Activated T-cell treated with anti-CD3 and anti-CD28 coated beads, Interleukin-2, amount 50 U/mL, for 48 hours (primary cell): ENCODE measurements at regions not wholly inside any gene's neighbourhood (a gene's known extent, or its start where the extent isn't known, plus 50 kb on each side); places are given as distances from the start of the nearest gene placed in this dataset.

Source experiments
- DNase-seq, 2 experiments: peaks; one replicate each; pipeline ENCODE4 v3.0.0-alpha.2; 2020

DNA sequence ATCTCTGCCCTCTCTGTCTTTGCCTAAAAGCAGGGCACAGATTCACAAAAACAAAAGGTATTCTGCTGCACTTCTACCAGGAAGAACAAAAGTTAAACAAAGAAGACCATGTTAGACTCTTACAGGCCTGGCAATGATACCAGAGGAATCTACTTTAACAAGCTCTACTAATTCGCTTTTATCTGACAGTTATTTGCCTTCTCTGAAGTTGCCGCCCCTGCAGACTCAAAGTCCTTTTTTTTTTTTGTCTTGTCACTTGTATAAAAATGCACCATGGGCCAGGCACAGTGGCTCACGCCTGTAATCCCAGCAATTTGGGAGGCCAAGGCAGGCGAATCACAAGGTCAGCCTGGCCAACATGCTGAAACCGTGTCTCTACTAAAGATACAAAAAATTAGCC is 176.5 kb upstream of the UBL3 start:
- no peak for DNase-seq

- DNase-seq = no peak
Measured at GRCh38 chr13:30026093-30026492, 175.7 kb upstream of the UBL3 start.

DNA sequence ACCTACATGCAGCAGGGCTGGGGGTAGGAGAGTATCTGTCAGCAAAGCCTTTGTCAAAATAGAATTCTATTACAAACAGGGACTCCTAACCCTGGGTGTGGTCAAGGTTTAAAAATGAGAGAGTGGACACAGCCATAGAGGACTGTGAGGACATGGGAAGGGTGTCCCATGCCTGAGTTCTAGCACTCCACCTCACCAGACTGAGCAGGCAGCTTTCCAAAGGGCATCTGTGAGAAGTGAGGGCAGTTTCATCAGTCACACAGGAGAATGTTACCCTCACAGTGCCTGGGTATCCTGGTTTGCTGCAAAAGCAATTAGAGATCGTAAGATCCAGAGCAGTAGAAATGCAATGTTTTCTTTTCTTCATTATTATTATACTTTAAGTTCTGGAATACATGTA is 174.9 kb upstream of the UBL3 start:
- DNase-seq = no peak

DNA sequence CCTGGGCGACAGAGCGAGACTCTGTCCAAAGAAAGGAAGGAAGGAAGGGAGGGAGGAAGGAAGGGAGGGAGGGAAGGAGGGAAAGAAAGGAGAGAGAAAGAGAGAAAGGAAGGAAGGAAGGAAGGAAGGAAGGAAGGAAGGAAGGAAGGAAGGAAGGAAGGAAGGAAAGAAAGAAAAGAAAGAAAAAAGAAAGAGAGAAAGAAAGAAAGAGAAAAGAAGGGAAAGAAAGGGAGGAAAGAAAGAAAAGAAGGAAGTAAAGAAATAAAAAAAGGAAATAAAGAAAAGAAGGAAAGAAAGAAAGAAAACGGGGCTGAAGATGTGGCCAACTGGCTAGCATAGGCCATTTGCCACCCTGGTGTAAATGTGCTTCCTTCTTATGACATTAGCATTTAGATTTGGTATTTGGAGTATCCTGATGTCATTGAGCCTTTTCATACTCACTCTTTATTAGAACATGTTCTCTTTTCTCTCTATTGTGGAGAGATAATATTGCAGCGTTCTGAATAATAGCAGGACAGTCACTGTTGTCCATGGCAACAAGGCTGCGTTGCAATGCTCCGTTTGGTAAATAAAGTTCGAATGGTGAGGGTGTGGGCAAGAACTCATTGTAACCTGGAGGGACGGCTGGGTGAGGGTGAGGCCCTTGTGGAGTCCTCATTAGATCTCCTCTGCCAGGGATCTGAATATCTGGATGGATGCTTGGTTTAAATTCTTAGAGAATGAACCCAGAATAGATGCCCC is 173.9 kb upstream of the UBL3 start:
- no peak for DNase-seq

DNA sequence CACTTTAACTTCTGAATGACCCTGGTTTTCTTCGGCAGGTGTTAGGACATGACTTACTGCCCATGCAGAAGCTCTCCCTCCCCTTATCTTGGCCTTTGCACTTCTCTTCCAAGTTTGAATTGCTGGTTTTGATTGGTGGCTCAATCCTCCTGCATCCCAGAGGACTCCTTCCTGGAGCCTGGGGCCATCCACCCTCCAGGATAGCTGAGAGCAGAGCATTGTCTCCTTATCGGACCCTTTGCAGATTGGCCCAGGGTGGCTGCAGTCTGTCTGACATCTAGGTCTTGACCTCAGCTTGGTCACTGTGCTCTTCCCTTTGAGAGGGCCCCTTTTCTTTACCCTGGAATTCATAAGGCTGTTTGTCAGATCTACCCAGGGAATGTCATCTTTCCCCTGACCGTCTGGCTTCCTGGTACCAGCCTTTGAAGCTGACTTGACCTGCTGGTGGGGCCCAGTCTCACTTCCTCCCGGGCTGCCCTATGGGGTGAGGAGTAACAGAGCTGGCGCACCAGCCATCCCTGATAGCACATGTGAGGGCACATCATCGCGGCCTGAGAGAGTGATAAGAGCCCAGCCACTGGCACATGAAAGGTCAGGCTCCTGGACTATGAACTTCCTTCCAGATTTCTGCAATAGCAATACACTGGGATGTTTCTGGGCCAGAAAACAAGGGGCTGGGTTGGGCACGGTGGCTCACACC is 172.9 kb upstream of the UBL3 start:
- no peak for DNase-seq

DNA sequence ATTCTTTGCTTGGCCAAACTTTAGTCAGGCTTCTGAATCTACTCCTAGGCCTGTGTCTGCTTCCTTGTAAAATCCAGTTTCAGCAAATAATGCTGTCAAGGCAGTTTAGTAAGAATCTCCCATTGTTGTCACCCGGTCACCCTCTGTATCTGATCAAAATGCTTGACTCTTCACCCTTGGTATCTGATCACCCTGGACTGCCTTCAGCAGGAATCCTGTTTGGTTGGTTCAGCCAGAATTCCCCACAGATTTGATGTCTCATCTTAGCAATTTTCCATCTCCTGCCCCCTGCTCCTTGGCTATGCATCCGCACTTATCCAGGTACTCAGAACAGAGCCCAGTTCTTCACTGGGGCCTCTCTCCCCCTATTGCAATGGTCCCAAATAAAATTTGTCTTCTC is 172.4 kb upstream of the UBL3 start:
- no peak for DNase-seq

GRCh38 chr13:30022256-30022655 is 171.8 kb upstream of the UBL3 start:
- DNase-seq = no peak

DNA sequence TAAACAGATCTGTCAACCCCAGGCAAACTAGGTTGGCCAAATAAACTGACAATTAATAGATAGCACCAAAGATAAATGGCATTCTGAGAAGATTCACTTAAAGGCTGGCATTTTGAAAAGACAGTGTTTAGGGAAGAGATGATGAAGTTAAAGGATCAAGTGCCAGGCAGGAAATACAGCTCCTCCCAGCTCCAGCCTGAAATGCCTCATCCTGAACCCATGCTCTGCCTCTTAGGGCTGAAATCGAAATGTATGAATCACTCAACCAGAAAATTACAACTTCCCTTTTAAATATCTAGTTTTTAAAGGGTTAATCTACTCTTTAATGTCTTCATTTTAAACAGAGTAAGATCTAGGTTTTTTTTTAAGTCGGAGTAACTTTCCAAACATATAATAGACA is 171.2 kb upstream of the UBL3 start:
- DNase-seq = no peak

DNA sequence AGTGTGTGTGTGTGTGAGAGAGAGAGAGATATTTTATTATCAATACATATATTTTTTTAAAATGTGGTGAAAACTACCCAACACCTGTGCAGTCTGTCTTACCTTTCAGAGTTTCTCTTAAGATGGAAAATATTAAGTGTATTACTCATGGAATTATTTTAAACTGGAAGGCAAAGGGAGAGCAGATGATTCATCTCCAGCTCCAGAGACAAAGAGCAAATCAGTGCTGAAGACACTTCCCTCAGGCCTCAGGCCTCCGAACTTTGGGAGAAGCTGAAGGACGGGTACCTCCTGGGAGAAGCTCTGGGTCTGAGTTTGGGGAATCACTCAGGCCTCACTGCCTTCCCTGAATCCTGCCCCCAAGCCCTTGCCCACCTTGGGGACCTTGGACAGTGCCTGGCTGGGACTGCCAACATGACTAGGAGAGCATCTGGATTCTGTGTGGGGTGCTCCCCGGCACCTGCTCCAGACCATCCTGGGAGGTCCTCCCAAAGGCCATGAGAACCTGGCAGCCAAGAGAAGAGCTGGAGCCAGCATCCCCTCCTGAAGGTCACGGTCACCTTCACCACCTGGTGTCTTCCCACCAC is 170.4 kb upstream of the UBL3 start:
- DNase-seq = no peak

DNA sequence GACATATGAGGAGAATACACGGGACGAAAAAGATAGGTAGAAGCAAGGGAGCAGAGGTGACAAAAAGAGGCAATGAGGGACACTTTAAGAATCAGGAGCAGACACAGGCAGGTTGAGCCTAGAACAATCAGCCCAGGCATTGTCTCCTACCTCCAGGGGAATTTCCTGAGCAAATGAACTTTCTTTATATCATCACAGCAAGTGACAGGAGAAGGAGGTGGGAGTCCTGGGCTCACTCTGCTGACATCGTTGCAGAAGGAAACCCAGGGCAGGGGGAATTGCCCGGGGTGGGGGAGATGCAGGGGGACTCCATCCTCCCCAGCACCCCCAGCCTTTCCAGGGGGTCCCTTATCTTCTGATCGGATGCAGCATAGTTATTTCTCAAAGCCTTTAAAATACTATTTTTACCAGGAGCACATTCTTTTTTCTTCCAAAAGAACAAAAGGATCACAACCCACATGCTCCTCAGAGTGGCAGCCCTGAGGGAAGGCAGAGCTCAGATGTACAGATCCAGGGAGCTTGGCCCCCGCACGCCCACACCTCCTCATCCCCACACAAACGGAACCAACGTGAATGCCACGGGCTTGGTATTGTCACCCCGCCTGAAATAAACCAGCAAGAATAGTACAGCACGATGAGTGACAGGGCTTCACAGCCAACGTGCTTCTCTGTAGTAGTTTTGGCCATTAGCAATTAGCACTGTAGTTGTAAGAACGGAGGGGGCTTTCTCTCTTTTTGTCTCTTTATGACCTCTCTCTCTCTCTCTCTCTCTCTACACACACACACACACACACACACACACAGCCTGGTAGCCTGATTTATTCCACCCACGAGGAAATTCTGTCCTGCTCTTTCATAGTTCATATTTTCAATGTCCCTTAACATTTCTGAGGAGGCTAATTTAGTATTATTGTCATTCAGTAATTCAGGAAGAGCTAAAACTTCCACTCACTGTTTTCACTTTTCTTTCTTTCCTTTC is 169.5 kb upstream of the UBL3 start:
- no peak for DNase-seq

DNA sequence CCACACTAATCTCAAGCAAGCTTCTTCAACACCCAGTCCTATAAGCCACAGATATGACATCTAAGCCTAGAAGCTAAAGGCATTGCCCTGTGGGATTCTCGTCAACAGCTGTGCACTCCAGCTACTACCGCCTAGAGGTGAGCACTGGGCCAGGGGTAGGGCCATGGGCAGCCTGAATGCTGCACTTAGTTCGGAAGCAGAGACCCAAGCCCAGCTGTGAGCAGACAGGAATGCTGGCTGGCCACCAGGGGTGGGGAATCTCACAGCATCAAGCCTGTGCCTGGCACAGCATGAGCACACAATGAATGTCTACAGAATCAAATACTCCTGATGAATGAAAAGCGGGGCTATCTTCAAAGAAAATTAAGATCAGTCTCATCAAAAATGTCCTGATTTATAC is 167.5 kb upstream of the UBL3 start:
- no peak for DNase-seq

DNA sequence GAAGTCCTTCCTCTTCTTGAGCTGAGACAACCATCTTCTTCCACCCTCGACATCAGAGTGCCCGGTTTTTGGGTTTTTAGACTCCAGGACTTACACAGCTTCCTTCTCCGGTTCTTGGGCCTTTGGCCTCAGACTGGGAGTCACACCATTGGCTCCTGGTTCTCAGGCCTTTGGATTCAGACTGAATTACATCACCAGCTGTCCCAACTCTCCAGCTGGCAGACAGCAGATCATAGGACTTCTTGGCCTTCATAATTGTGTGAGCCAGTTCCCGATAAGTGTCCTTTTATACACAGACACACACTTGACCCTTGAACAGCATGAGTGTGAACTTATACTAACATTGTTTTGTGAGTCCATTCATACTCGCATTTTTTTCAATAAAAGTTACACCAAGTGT is 166.0 kb upstream of the UBL3 start:
- no peak for DNase-seq

GRCh38 chr13:30009411-30009810 is 159.0 kb upstream of the UBL3 start:
- no peak for DNase-seq

- DNase-seq = no peak
Measured at GRCh38 chr13:30006246-30006645, 155.8 kb upstream of the UBL3 start.

GRCh38 chr13:30004204-30004603 is 153.8 kb upstream of the UBL3 start:
- no peak for DNase-seq

DNA sequence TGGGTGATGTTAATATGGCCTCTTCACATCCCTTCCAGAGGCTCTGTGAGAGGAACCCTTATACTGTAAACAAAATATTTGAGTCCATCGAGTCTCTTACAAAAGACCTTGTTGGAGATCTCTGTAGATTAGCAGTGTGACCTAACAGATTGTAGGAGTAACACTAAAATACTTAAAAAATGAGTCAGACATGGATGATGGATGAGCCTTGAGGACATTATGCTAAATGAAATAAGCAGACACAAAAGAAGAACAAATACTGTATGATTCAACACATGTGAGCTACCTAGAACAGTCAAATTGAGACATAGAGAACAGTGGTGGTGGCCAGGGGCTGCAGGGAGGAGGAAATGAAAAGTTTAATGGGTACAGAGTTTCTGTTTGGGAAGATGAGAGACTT is 152.2 kb upstream of the UBL3 start:
- no peak for DNase-seq

GRCh38 chr13:30000370-30000765 is 150.0 kb upstream of the UBL3 start:
- DNase-seq = no peak

DNA sequence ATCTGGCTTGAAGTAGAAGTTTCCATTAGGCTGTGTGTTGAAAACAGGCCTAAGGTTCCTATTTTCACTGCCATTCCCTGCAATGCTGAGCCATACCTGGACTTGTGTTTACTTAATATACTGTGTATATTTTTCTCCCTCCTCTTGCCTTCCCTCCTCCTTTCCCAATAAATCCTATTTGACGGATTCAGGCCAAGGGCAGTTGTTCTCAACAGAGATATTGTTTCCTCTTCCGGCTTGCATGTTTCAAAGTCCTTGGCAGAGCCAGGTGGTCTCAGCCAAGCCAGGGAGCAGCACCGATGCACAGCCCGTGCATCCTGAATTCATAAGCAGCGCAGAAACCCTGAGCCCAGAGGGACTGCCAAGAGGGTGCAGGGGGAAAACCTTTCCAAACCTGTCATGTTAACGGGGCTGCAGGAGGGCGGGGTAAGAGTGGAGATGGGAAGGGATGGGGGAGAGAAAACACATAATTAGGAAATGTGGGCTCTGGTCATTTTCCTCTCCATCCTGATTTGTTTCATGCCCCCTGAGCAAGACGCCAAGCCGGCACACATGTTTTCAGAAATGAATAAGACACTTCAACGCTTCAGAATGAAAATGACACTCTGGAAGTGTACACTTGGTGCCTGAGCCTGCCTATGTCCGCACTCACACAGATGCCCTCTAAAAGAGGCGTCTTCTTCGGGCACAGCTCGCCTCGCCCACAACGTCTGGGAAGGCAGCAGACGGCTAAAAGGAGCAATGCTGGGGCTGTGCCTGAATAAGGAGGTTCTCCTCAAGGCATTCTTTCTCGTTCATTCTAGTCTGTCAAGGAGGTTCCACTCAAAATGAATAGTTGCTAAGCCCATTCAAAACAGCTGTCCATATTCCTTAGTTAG is 149.3 kb upstream of the UBL3 start:
- no peak for DNase-seq

DNA sequence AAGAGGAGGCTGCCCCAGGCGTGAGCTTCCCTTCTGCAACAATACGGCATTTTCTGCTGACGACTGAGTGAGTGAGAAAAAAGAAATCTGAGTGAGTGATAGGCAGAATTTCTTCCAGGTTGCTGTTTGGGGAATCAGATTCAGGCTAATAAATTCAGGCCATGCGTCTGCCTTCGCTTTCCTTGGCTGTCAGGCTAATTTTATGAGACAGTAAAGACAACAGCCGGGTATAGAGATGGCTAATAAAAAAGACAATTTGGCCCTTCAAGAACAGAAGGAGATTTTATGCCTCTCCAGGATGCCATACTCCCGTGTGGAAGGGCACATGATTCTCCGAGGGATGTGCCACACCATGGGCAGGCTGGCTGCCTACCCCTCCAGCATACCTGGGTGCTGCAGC is 145.9 kb upstream of the UBL3 start:
- no peak for DNase-seq

DNA sequence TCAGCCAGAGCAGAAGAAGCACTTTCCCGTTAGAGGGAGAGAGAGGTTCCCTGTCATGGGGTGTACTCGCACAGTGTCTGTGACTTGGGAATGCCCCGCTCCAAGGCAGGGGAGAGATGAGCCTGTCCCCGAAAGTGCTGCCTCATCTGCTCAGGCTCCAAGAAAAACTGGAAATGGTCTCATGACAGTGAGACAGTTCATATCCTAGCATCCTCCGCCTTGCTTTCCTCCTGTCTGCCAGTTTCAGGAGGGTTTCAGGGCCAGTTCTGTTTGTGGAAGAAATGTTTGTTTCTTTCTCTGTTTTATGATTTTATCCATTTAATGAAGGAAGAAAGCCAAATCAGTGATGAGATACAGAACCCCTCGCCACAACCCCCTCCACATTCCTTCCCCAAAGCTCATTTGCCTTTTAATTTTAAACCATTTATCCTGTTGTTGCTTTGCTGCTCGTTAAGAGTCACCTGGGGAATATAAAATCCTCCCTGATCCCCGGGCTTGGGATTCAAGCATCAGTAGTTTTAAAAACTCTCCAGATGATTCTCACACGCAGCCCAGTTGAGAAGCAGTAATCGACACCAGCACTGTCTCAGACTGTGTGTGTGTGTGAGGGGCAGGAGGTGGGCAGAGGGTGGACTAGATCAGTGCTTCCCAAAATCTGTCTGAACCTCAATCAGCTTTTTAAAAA is 144.6 kb upstream of the UBL3 start:
- no peak for DNase-seq

DNA sequence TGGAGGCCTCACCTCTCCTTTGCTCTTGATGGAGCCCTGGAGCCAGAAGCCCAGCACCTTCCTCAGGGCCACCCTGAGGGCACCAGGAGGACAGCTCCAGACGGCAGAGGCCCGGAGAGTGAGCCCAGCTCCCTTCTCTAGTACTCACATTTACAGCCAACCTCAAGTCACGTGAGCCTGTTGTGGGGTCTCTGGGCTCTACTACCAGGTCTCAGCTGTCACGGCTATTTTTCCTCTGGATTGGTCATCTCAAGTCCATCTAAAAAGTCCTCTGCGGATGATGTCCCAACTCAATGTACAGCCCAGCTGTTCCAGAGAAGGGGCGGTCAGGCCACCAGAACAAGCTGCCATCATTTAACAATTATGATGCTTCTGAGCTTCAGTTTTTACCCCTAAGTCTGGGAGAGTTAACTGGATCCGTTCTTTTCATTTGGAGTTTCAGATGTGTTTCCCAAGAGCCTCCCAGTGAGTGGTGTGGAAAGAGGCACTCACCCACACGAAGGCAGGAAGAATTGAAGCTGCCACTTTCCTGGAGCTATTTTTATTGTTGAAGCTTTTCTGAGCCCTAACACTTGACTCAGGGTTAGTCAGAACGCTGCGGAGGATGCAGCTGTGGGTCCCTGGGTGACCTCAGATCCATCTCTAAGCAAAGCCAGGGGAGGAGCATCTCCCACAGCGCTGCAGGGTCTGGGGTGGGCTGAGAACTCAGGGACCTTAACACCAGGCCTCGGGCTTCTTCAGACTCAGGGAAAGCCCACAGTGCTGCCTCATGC is 143.5 kb upstream of the UBL3 start:
- DNase-seq = no peak
